Mesendoderm (in vitro differentiated cells): ENCODE measurements at regions not wholly inside any gene's neighbourhood (a gene's known extent, or its start where the extent isn't known, plus 50 kb on each side); places are given as distances from the start of the nearest gene placed in this dataset.

Experiments
- DNase-seq: peaks from one replicate; pipeline ENCODE4 v3.0.0; 2013
- H2AK5ac ChIP-seq: 2 replicates; pipeline ENCODE4 v1.6.1; 2013; ENCODE audit warnings: low read length, inconsistent platforms
- H2BK120ac ChIP-seq: 2 replicates; pipeline ENCODE4 v1.6.1; 2013; ENCODE audit warnings: low read depth, mild to moderate bottlenecking, low read length, moderate library complexity, mixed read lengths
- H2BK15ac ChIP-seq: replicated peaks from 2 replicates; pipeline ENCODE4 v1.6.1; 2013; ENCODE audit warnings: low read depth, mild to moderate bottlenecking, moderate library complexity
- H2BK5ac ChIP-seq: 2 replicates; pipeline ENCODE4 v1.6.1; 2013; ENCODE audit warnings: low read length, inconsistent platforms
- H3K18ac ChIP-seq: 2 replicates; pipeline ENCODE4 v1.6.1; 2013; ENCODE audit warnings: mild to moderate bottlenecking, low read length, mixed read lengths
- H3K23ac ChIP-seq: one replicate; pipeline ENCODE4 v1.6.1; 2013; ENCODE audit warnings: low read length
- H3K27ac ChIP-seq: 2 replicates; pipeline ENCODE4 v1.5.1; 2013; ENCODE audit warnings: low read depth, mild to moderate bottlenecking, inconsistent platforms, low read length, moderate library complexity
- H3K27me3 ChIP-seq: 2 replicates; pipeline ENCODE4 v1.6.1; 2013; ENCODE audit warnings: low read length, control low read depth, mild to moderate bottlenecking, inconsistent platforms; ENCODE audit not compliant: insufficient read depth, poor library complexity
- H3K36me3 ChIP-seq: 2 replicates; pipeline ENCODE4 v1.6.1; 2013; ENCODE audit warnings: low read length, inconsistent platforms; ENCODE audit not compliant: control insufficient read depth, insufficient read depth
- H3K4ac ChIP-seq: one replicate; pipeline ENCODE4 v1.6.1; 2013; ENCODE audit warnings: low read depth, mild to moderate bottlenecking, low read length, moderate library complexity
- H3K4me1 ChIP-seq: 2 replicates; pipeline ENCODE4 v1.6.1; 2013; ENCODE audit warnings: low read depth, low read length, inconsistent platforms; ENCODE audit not compliant: control insufficient read depth
- H3K4me2 ChIP-seq: 2 replicates; pipeline ENCODE4 v1.6.1; 2013; ENCODE audit warnings: low read length
- H3K4me3 ChIP-seq: 2 replicates; pipeline ENCODE4 v1.5.1; 2013; ENCODE audit warnings: mild to moderate bottlenecking, low read length
- H3K56ac ChIP-seq: one replicate; pipeline ENCODE4 v1.6.1; 2013; ENCODE audit warnings: low read length
- H3K79me1 ChIP-seq: 2 replicates; pipeline ENCODE4 v1.6.1; 2013; ENCODE audit warnings: low read length, inconsistent platforms
- H3K79me2 ChIP-seq: 2 replicates; pipeline ENCODE4 v1.6.1; 2013; ENCODE audit warnings: mild to moderate bottlenecking, low read length; ENCODE audit not compliant: control insufficient read depth, insufficient read depth
- H3K9ac ChIP-seq: 2 replicates; pipeline ENCODE4 v1.6.1; 2013; ENCODE audit warnings: low read length, inconsistent platforms
- H4K5ac ChIP-seq: one replicate; pipeline ENCODE4 v1.6.1; 2013; ENCODE audit warnings: low read length
- H4K8ac ChIP-seq: one replicate; pipeline ENCODE4 v1.6.1; 2013; ENCODE audit warnings: low read depth, mild to moderate bottlenecking, control low read depth, low read length, moderate library complexity
- WGBS: extraction: QIAGEN DNeasy Blood & Tissue Kit; methylation state at CpG from one replicate; pipeline ENCODE4 v1.1.7; 2013; ENCODE audit warnings: low lambda C conversion rate, missing lambda C conversion rate; ENCODE audit not compliant: insufficient coverage; ENCODE audit errors: extremely low coverage; 5-methylcytosine and 5-hydroxymethylcytosine counted together

DNA sequence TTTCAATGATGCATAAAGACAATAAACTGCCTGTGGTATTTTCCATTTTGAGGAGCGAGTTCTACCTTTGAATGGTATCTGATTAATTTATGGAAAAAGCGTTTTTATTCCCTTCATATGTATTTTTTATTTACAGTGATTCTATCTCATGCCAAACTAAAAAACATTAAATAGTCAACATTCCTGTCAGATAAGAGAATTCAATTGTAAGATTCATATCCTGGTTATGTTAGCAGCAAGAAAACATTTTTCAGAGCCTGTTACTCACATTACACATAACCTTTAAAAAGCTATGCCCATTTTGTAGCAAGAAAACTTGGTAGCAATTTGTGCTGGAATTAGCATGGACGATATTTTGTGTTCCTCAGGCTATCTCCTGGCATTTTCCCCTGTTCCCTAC is 55.1 kb upstream of the PRLR start:
- Histone ChIP-seq H3K23ac (no peak overlapping the region), H3K4me1 (no peaks in the 10 kb centered on the region), H3K4ac (no peak overlapping the region), H3K36me3 (no peaks in the 10 kb centered on the region), H2BK5ac (no peak overlapping the region), H3K79me1 (no peaks in the 10 kb centered on the region), H3K56ac (no peak overlapping the region), H3K27me3 (no peaks in the 10 kb centered on the region), H3K9ac (no peak overlapping the region), H2AK5ac (no peak overlapping the region), H3K4me3 (no peak overlapping the region), H4K5ac (no peak overlapping the region), H3K79me2 (no peaks in the 10 kb centered on the region), H3K18ac (no peak overlapping the region), H3K27ac (no peak overlapping the region), H2BK120ac (no peak overlapping the region), H3K4me2 (no peak overlapping the region), H4K8ac (no peak overlapping the region), H2BK15ac (no peak overlapping the region)
- WGBS = no CpG with 5 or more reads among the region's 3 CpGs
- DNase-seq = no peak

DNA sequence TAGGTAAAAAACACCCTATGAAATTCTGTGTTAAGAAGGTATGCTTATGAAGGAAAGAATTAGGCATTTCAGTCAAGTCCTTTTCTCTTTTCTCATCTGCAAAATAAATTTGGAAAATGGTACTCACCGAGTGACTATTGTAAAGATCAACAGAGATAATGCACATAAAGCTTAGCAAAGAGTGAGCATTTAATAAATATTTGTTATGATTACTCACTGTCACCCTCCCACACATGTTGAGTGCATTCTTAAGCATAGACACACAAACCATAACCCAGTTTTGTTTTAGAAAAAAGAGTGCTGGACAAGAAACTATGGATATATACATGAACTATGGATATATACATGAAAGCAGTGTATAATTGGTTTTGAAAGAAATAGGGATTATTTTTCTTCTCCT is 54.7 kb upstream of the PRLR start:
- no peaks in the 10 kb centered on the region for H3K36me3 ChIP-seq
- no peak overlapping the region for H3K23ac ChIP-seq

DNA sequence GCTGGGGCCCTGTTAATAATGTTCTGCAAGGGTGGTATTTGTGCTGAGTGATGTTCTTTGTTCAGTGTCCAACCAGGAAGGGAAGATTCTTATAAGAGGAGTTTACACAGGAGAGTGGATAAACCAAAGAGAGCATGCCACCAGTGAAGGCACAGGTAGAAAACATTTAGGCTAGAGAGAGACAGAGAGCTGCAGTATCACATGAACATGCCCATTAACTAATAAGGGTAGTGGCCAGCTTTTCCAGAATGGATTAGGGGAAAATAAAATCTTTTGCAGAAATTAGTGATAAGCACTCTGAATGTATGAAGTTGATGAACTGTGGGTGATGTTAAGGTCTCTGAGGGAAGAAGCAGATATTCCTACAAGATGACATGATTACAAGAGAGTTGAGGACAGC is 54.1 kb upstream of the PRLR start:
- Histone ChIP-seq H2BK120ac (no peak overlapping the region), H3K56ac (no peak overlapping the region), H2BK15ac (no peak overlapping the region), H3K4ac (no peak overlapping the region), H4K5ac (no peak overlapping the region), H2BK5ac (no peak overlapping the region), H3K36me3 (no peaks in the 10 kb centered on the region), H3K27ac (no peak overlapping the region), H3K4me1 (no peaks in the 10 kb centered on the region), H3K79me1 (no peaks in the 10 kb centered on the region), H3K4me2 (no peak overlapping the region), H3K18ac (no peak overlapping the region), H3K27me3 (no peaks in the 10 kb centered on the region), H3K9ac (no peak overlapping the region), H2AK5ac (no peak overlapping the region), H4K8ac (no peak overlapping the region), H3K4me3 (no peak overlapping the region), H3K79me2 (no peaks in the 10 kb centered on the region), H3K23ac (no peak overlapping the region)
- no peak for DNase-seq

More for the DNA sequence above, 54.7 kb upstream of the PRLR start:
- H3K4me1 ChIP-seq = no peaks in the 10 kb centered on the region
- no peak overlapping the region for H3K4ac ChIP-seq
- H2BK5ac ChIP-seq = no peak overlapping the region
- no peak overlapping the region for H3K56ac ChIP-seq
- H2BK15ac ChIP-seq = no peak overlapping the region
- H4K8ac ChIP-seq = no peak overlapping the region
- no peak overlapping the region for H3K27ac ChIP-seq
- no peak for DNase-seq
- no peak overlapping the region for H2AK5ac ChIP-seq
- no peaks in the 10 kb centered on the region for H3K79me1 ChIP-seq
- no peaks in the 10 kb centered on the region for H3K79me2 ChIP-seq
- no peak overlapping the region for H3K18ac ChIP-seq
- H2BK120ac ChIP-seq = no peak overlapping the region
- no peak overlapping the region for H3K4me3 ChIP-seq
- H4K5ac ChIP-seq = no peak overlapping the region
- H3K9ac ChIP-seq = no peak overlapping the region
- no peak overlapping the region for H3K4me2 ChIP-seq
- no CpG with 5 or more reads among the region's 1 CpG for WGBS
- H3K27me3 ChIP-seq = no peaks in the 10 kb centered on the region

DNA sequence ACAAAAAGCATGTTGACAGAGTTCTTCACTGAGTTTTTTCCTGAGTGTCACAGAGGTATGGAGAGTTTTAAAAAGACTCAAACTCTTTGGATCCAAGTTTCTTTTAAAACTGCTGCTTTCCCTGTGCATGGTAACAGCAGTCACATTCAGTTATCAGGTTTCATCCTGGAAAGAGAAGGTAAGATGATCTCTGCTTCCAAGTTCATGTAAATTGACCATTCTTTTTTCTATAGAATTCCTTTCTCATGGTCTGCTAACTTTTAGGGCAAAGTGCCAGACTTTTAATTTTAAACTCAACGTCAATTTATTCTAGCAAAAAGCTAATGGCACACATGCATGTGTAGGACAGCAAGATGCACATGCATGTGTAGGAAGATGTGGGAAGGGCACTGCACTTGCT is 52.5 kb upstream of the PRLR start:
- no peak overlapping the region for H3K56ac ChIP-seq
- DNase-seq = no peak
- H2BK120ac ChIP-seq = no peak overlapping the region
- no peak overlapping the region for H3K4me2 ChIP-seq
- H4K5ac ChIP-seq = no peak overlapping the region
- H3K4me1 ChIP-seq = no peaks in the 10 kb centered on the region
- no peak overlapping the region for H3K4me3 ChIP-seq
- no peak overlapping the region for H2BK5ac ChIP-seq
- no peak overlapping the region for H3K18ac ChIP-seq
- no peak overlapping the region for H2BK15ac ChIP-seq
- H3K36me3 ChIP-seq = no peaks in the 10 kb centered on the region
- no peak overlapping the region for H3K9ac ChIP-seq
- H4K8ac ChIP-seq = no peak overlapping the region
- no peak overlapping the region for H3K4ac ChIP-seq
- no peaks in the 10 kb centered on the region for H3K79me1 ChIP-seq
- no CpG with 5 or more reads among the region's 1 CpG for WGBS
- no peak overlapping the region for H2AK5ac ChIP-seq
- no peak overlapping the region for H3K27ac ChIP-seq
- no peaks in the 10 kb centered on the region for H3K27me3 ChIP-seq
- no peak overlapping the region for H3K23ac ChIP-seq
- no peaks in the 10 kb centered on the region for H3K79me2 ChIP-seq

DNA sequence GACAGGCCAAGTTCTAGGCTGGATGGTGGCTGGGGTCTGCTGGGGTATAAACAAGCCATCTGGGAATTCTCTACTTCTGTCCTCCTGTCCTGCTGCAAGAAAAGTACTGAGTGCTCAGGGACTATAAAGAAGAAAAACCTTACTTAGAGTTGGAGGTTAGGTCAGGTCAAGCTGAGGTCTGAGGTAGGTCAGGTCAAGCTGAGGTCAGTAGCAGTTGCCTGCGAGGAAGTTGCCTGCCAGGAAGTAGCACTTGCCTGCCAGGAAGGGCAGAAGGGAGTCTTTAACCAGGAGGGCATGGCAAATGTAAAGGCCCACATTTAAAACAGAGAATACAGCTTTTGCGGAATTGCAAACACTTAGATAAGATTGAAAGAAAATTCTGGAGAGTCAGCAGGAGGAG is 51.3 kb upstream of the PRLR start:
- Histone ChIP-seq H3K79me2 (no peaks in the 10 kb centered on the region), H2AK5ac (no peak overlapping the region), H4K5ac (no peak overlapping the region), H3K36me3 (no peaks in the 10 kb centered on the region), H3K27ac (no peak overlapping the region), H3K9ac (no peak overlapping the region), H3K18ac (no peak overlapping the region), H3K4me3 (no peak overlapping the region), H4K8ac (no peak overlapping the region), H3K79me1 (no peaks in the 10 kb centered on the region), H2BK5ac (no peak overlapping the region), H3K4me2 (no peak overlapping the region), H2BK15ac (no peak overlapping the region), H3K4ac (no peak overlapping the region), H2BK120ac (no peak overlapping the region), H3K4me1 (no peaks in the 10 kb centered on the region), H3K56ac (no peak overlapping the region), H3K27me3 (no peaks in the 10 kb centered on the region), H3K23ac (no peak overlapping the region)
- DNase-seq = no peak
- WGBS = no CpG with 5 or more reads among the region's 2 CpGs
